ENCODE measurements at regions not wholly inside any gene's neighbourhood (a gene's known extent, or its start where the extent isn't known, plus 50 kb on each side); places are given as distances from the start of the nearest gene placed in this dataset.
"Not testable (repeated sequence)": the region's sequence is repeated elsewhere in the genome, so short reads cannot be mapped to it uniquely, and the experiment has no call there.

- no peak for DNase-seq (ENCODE audit: low read depth, low spot score)
Observed at GRCh38 chr15:95680728-95681127, 649.8 kb upstream of the NR2F2 start.

- no peak for DNase-seq (ENCODE audit: low read depth, low spot score)
Observed at GRCh38 chr15:95681836-95682544, 648.5 kb upstream of the NR2F2 start.

GRCh38 chr15:95684126-95684525 lies 646.4 kb upstream of the NR2F2 start:
- DNase-seq (ENCODE audit: low read depth, low spot score) = no peak

GRCh38 chr15:95684693-95685115 lies 645.8 kb upstream of the NR2F2 start:
- no peak for DNase-seq (ENCODE audit: low read depth, low spot score)

GRCh38 chr15:95687061-95687460 lies 643.4 kb upstream of the NR2F2 start:
- DNase-seq (ENCODE audit: low read depth, low spot score) = no peak

- no peak for DNase-seq (ENCODE audit: low read depth, low spot score)
Observed at GRCh38 chr15:95687686-95688085, 642.8 kb upstream of the NR2F2 start.

- no peak for DNase-seq (ENCODE audit: low read depth, low spot score)
Observed at GRCh38 chr15:95690631-95691340, 639.7 kb upstream of the NR2F2 start.

GRCh38 chr15:95693917-95694316 lies 636.6 kb upstream of the NR2F2 start:
- no peak for DNase-seq (ENCODE audit: low read depth, low spot score)

- no peak for DNase-seq (ENCODE audit: low read depth, low spot score)
Observed at GRCh38 chr15:95698230-95698629, 632.3 kb upstream of the NR2F2 start.

- DNase-seq (ENCODE audit: low read depth, low spot score) = no peak
Observed at GRCh38 chr15:95698951-95699350, 631.5 kb upstream of the NR2F2 start.

- no peak for DNase-seq (ENCODE audit: low read depth, low spot score)
Observed at GRCh38 chr15:95699578-95699977, 630.9 kb upstream of the NR2F2 start.

GRCh38 chr15:95700692-95701091 lies 629.8 kb upstream of the NR2F2 start:
- DNase-seq (ENCODE audit: low read depth, low spot score) = not testable (repeated sequence)

- no peak for DNase-seq (ENCODE audit: low read depth, low spot score)
Observed at GRCh38 chr15:95701410-95701809, 629.1 kb upstream of the NR2F2 start.

GRCh38 chr15:95709959-95710695 lies 620.4 kb upstream of the NR2F2 start:
- no peak for DNase-seq (ENCODE audit: low read depth, low spot score)

- no peak for DNase-seq (ENCODE audit: low read depth, low spot score)
Observed at GRCh38 chr15:95712785-95713184, 617.7 kb upstream of the NR2F2 start.

- no peak for DNase-seq (ENCODE audit: low read depth, low spot score)
Observed at GRCh38 chr15:95713324-95713723, 617.2 kb upstream of the NR2F2 start.

- no peak for DNase-seq (ENCODE audit: low read depth, low spot score)
Observed at GRCh38 chr15:95715116-95715903, 615.2 kb upstream of the NR2F2 start.

GRCh38 chr15:95715906-95716656 lies 614.4 kb upstream of the NR2F2 start:
- no peak for DNase-seq (ENCODE audit: low read depth, low spot score)

GRCh38 chr15:95716708-95717107 lies 613.8 kb upstream of the NR2F2 start:
- DNase-seq (ENCODE audit: low read depth, low spot score) = no peak

- DNase-seq (ENCODE audit: low read depth, low spot score) = no peak
Observed at GRCh38 chr15:95718441-95718840, 612.1 kb upstream of the NR2F2 start.
